NAMALWA (cell line): ENCODE measurements at regions not wholly inside any gene's neighbourhood (a gene's known extent, or its start where the extent isn't known, plus 50 kb on each side); places are given as distances from the start of the nearest gene placed in this dataset.

Experiments
- DNase-seq: peaks from one replicate; pipeline ENCODE4 v3.0.0-alpha.2; 2015; ENCODE audit warnings: low spot score

GRCh38 chr5:67263656-67264408 is 67.2 kb upstream of the CD180 start:
- no peak for DNase-seq

DNA sequence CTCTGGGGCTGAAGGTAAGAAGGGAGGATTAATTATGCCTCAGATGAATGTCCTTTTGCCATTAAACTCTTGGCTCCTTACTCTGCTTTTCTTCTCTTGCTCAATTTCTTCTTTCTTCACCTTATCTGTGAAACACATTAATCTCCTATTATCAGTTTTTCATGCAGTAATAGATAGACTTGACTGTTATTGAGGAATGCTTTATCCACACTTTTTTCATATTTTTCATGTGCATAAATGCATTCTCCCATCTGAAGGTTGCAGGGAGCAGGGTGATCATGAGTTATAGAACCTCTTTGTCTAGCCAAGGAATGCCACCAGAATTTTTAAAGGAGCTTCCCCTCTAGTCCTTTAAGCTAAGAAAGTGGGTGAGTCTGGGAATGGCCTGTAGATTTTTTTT is 66.4 kb upstream of the CD180 start:
- no peak for DNase-seq

DNA sequence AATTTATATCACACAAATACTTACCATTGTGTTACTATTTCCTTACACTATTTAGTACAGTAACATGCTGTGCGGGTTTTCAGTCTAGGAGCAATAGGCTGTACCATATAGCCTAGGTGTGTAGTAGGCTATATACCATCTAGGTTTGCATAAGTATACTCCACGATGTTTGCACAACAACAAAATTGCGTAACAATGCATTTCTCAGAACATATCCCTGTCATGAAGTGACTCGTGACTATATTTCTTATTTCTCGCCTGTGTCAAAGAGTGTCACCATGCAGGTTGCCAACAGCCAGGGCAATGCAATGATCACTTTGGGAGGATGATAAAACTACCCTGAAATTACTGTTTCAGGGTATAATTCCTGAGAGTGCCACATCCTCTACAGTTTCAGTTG is 65.6 kb upstream of the CD180 start:
- no peak for DNase-seq

- DNase-seq, result no peak
Observed at GRCh38 chr5:67259548-67260215, 63.1 kb upstream of the CD180 start.

DNA sequence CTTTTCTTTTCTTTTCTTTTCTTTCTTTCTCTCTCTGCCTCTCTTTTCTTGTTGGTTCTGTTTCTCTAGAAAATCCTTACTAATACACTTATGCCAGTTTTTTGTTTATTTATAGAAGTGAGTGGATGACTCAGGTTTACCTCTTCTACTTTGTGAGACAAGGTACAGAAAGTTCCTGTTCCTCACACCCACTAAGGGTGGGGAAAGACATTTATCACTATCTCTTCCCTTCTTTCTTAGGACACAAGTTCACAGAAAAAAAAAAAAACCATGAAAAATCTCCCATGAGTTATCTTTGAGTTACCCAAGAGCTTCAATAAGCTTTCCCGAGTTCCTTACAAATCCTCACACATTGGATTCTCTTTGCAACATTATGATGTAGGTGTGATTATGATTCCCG is 60.9 kb upstream of the CD180 start:
- DNase-seq, result no peak

- no peak for DNase-seq
Observed at GRCh38 chr5:67257077-67257476, 60.5 kb upstream of the CD180 start.

DNA sequence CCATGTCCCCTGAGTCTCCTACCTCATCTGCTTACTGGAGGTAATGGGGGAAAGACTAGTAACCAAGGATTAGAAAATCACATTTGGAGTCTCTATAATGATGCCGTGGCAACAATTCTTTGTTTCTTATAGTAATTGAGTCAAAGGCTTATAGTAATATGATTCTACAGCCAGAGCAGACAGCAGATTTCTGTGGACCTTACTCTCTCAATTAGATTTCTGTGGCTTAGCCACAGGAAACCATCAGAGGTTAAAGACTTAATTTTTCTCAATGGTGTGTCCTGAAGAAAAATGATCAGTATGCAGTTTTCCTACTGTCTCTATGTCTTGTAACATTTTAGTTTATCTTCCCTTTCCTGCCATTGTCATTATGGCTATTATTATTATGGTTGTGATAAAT is 59.3 kb upstream of the CD180 start:
- no peak for DNase-seq

GRCh38 chr5:67253911-67254310 is 57.3 kb upstream of the CD180 start:
- DNase-seq, result no peak

- DNase-seq, result peak; percentile 15
Observed at GRCh38 chr5:67249590-67249895, 52.9 kb upstream of the CD180 start.

DNA sequence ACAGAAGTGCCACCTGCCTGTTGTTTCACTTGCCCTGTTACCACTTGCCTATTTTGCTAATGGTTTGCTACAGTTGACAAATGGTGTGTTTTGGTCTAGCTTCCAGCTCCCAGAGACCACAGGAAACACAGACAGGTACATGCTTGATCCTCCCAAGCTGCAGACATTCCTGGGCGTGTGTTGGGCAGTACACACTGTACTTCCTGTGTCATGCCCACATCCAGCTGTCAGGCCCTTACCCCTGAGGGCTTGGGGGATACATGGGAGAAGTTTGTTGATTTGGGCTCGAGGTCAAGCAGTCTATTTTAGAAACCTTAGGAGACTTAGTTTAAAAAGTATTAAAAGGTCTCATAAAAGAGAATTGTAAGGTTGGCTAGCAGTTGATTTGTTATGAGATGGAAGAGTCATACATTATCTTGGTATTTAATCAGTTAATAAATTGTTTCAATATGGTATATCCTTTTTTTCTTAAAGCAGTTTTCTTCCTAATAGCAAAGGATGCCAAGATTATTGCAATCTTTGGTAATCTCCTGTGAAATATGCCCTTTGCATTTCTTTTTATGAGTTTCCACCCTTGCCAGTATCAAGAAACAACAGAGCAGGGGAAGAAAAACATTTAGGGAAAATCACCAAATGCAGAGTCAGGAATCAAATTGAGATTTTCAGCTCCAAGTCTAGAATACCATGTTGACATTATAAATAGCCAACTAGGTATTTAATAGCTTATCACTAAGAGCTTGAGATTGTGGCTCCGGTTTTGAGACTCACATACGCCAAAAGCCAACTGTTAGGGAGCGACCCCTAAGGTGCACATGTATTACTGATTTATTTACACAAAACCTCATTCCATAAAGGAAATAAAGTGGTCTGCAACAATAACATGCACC is 52.3 kb upstream of the CD180 start:
- no peak for DNase-seq

DNA sequence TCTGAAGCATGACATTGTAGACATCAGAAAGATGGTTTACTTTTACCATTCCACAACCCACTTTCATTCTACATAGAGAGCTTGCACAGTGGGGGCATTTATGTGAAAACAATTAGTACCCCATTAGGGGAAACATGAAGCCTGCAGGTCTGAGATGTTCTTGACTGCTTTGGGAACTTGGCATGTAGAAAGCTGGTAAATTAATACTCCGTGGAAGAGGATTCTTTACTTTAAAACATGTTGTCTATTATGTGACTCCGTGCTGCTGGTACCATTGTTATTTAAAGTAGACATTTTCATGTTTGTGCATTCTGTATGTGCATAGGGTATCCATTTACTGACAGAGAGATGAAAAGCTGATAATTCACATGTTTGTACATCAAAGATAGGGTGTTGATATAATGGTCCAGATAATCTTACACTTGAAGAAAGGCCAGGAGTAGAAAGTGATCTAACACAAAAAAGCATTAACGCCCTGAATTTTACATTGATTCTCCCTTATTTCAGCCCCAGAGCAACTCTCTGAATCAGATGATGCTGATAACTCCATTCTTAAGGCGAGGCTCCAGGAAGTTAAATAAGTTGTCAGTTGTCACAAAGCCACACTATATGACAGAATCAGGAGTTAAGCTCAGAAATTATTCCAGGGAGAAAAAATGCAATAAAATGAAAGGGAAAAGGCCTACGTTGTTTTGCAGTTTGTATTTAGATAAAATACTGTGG is 50.1 kb upstream of the CD180 start:
- DNase-seq, result no peak
